ENCODE measurements at regions not wholly inside any gene's neighbourhood (a gene's known extent, or its start where the extent isn't known, plus 50 kb on each side); places are given as distances from the start of the nearest gene placed in this dataset.

- TF ChIP-seq, protein P1, sequence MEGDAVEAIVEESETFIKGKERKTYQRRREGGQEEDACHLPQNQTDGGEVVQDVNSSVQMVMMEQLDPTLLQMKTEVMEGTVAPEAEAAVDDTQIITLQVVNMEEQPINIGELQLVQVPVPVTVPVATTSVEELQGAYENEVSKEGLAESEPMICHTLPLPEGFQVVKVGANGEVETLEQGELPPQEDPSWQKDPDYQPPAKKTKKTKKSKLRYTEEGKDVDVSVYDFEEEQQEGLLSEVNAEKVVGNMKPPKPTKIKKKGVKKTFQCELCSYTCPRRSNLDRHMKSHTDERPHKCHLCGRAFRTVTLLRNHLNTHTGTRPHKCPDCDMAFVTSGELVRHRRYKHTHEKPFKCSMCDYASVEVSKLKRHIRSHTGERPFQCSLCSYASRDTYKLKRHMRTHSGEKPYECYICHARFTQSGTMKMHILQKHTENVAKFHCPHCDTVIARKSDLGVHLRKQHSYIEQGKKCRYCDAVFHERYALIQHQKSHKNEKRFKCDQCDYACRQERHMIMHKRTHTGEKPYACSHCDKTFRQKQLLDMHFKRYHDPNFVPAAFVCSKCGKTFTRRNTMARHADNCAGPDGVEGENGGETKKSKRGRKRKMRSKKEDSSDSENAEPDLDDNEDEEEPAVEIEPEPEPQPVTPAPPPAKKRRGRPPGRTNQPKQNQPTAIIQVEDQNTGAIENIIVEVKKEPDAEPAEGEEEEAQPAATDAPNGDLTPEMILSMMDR (IDR thresholded peaks at IDR 0.05; ENCODE audit: low read depth, low read length), result no peak
- TF ChIP-seq EZH2phosphoT487 (IDR thresholded peaks at IDR 0.05; ENCODE audit: low read depth), result no peak
Measured at GRCh38 chr16:51556694-51557340, 405.7 kb upstream of the SALL1 start.
